HCT116 (cell line): ENCODE measurements at regions not wholly inside any gene's neighbourhood (a gene's known extent, or its start where the extent isn't known, plus 50 kb on each side); places are given as distances from the start of the nearest gene placed in this dataset.

ENCODE experiments used
- ATAC-seq: fragments of 200-7000 bp; cut with Tn5 transposase; 2 replicates; pipeline ENCODE4 v1.9.1; 2020; ENCODE audit warnings: mild to moderate bottlenecking, moderate library complexity
- BruUV-seq: library from RNA; stranded (reverse); fragments of 400-500 nt; replicated peaks from 2 replicates; lab custom pipeline; 2021; lab: Mats Ljungman, UMichigan
- CTCF ChIA-PET: fragments of 300-600 bp; sonication (Branson Sonifier 250); formaldehyde crosslinking; loops from one replicate; lab custom pipeline; 2021; ENCODE audit warnings: antibody characterized with exemption; lab: Charles Lee
- POLR2A ChIA-PET: fragments of 300-600, 350-600 bp; sonication (Branson Sonifier 250); formaldehyde crosslinking; loops from one replicate; lab custom pipeline; 2021; ENCODE audit warnings: antibody characterized with exemption; lab: Charles Lee
- RAD21 ChIA-PET, 2 experiments: fragments of 300-600 bp; sonication (Branson Sonifier 250); formaldehyde crosslinking; loops; one replicate each; lab custom pipeline; 2023; ENCODE audit warnings: low total read pairs in 2 of 2; ENCODE audit not compliant: uncharacterized antibody in 2 of 2, unreplicated experiment in 2 of 2, low non-redundant PET in 1 of 2; lab: Charles Lee
- DNase-seq: peaks from one replicate; pipeline ENCODE4 v3.0.0-alpha.2; 2010; ENCODE audit warnings: low read depth, low spot score
- H2AFZ ChIP-seq: fragments of 200-600 bp; shearing (Covaris generic), sonication (generic); 2 replicates; pipeline ENCODE4 v1.6.1; 2017; ENCODE audit warnings: low read depth, mixed run types, mixed read lengths, antibody characterized with exemption, low read length; ENCODE audit not compliant: poor library complexity, severe bottlenecking
- H3K27ac ChIP-seq: 2 replicates; pipeline ENCODE4 v1.5.1; 2012; ENCODE audit warnings: low read depth, low read length
- H3K27me3 ChIP-seq: fragments of 200-600 bp; sonication (generic); 2 replicates; pipeline ENCODE4 v1.6.1; 2016; ENCODE audit warnings: mixed run types, low read length, mixed read lengths; ENCODE audit not compliant: insufficient read depth
- H3K36me3 ChIP-seq, 2 experiments: fragments of 200-500 bp in 1 of 2; fragments of 200-600 bp in 1 of 2; sonication (Bioruptor generic) in 1 of 2; sonication (generic) in 1 of 2; 2 replicates each; pipeline versions ENCODE4 v1.5.1 to v1.6.1; 2014 to 2016; ENCODE audit warnings: low read length in 2 of 2, inconsistent platforms in 1 of 2, mixed read lengths in 1 of 2, mixed run types in 1 of 2; ENCODE audit not compliant: insufficient read depth in 2 of 2, control insufficient read depth in 1 of 2
- H3K4me1 ChIP-seq, 2 experiments: fragments of 200-600 bp in 1 of 2; sonication (generic) in 1 of 2; 2 replicates each; pipeline versions ENCODE4 v1.5.1 to v1.6.1; 2012 to 2017; ENCODE audit warnings: low read length in 2 of 2, inconsistent platforms in 1 of 2, mild to moderate bottlenecking in 1 of 2, mixed read lengths in 1 of 2, mixed run types in 1 of 2, moderate library complexity in 1 of 2; ENCODE audit not compliant: insufficient read depth in 2 of 2, control insufficient read depth in 1 of 2
- H3K4me2 ChIP-seq: fragments of 200-600 bp; sonication (generic); 2 replicates; pipeline ENCODE4 v1.6.1; 2017; ENCODE audit warnings: mixed run types, low read length, mixed read lengths
- H3K4me3 ChIP-seq, 2 experiments: fragments of 200-600 bp in 1 of 2; sonication (generic) in 1 of 2; replicated peaks in 1 of 2; 2 replicates each; pipeline ENCODE4 v1.5.1; 2011 to 2016; ENCODE audit warnings: low read length in 2 of 2, control low read depth in 1 of 2, low read depth in 1 of 2, mild to moderate bottlenecking in 1 of 2, mixed read lengths in 1 of 2, mixed run types in 1 of 2
- H3K79me2 ChIP-seq: fragments of 200-600 bp; sonication (generic); 2 replicates; pipeline ENCODE4 v1.6.1; 2017; ENCODE audit warnings: mild to moderate bottlenecking, mixed run types, low read length, moderate library complexity, mixed read lengths; ENCODE audit not compliant: insufficient read depth
- H3K9ac ChIP-seq: fragments of 200-600 bp; sonication (generic); 2 replicates; pipeline ENCODE4 v1.6.1; 2016; ENCODE audit warnings: low read length, mixed read lengths
- H3K9me2 ChIP-seq: fragments of 200-600 bp; sonication (generic), shearing (Covaris generic); 2 replicates; pipeline ENCODE4 v1.6.1; 2017; ENCODE audit warnings: mixed run types, mild to moderate bottlenecking, moderate library complexity; ENCODE audit not compliant: insufficient read depth
- H3K9me3 ChIP-seq, 2 experiments: fragments of 200-500 bp in 1 of 2; fragments of 200-600 bp in 1 of 2; sonication (Bioruptor generic) in 1 of 2; sonication (generic) in 1 of 2; 2 replicates each; pipeline ENCODE4 v1.6.1; 2014 to 2017; ENCODE audit warnings: low read length in 2 of 2, mixed read lengths in 2 of 2, inconsistent platforms in 1 of 2, low read depth in 1 of 2, mild to moderate bottlenecking in 1 of 2, mixed run types in 1 of 2, moderate library complexity in 1 of 2; ENCODE audit not compliant: control insufficient read depth in 1 of 2, insufficient read depth in 1 of 2
- H4K20me1 ChIP-seq: fragments of 200-600 bp; sonication (generic), shearing (Covaris generic); 2 replicates; pipeline ENCODE4 v1.6.1; 2017; ENCODE audit warnings: mixed run types, mild to moderate bottlenecking, moderate library complexity; ENCODE audit not compliant: insufficient read depth
- ATF3 ChIP-seq: IDR thresholded peaks from 2 replicates; pipeline ENCODE4 v1.6.1; 2012
- CBX3 ChIP-seq: IDR thresholded peaks from 2 replicates; pipeline ENCODE4 v1.6.1; 2012; ENCODE audit warnings: low read depth
- CTCF ChIP-seq, 3 experiments: fragments of 200-600 bp in 1 of 3; sonication (generic) in 1 of 3; IDR thresholded peaks in 2 of 3; conservative IDR thresholded peaks in 1 of 3; 2 replicates each; pipeline ENCODE4 v1.5.1; 2012 to 2017; ENCODE audit warnings: low read depth in 2 of 3, low read length in 2 of 3, antibody characterized with exemption in 1 of 3, borderline replicate concordance in 1 of 3, control low read depth in 1 of 3, mild to moderate bottlenecking in 1 of 3, mixed read lengths in 1 of 3, mixed run types in 1 of 3, moderate library complexity in 1 of 3; ENCODE audit not compliant: insufficient read depth in 1 of 3
- EGR1 ChIP-seq: IDR thresholded peaks from 2 replicates; pipeline ENCODE4 v1.6.1; 2012; ENCODE audit warnings: low read depth
- ELF1 ChIP-seq: IDR thresholded peaks from 2 replicates; pipeline ENCODE4 v1.6.1; 2012; ENCODE audit warnings: low read depth, borderline replicate concordance
- EZH2 ChIP-seq: fragments of 200-600 bp; sonication (generic); IDR thresholded peaks from 2 replicates; pipeline ENCODE4 v1.6.1; 2017; ENCODE audit warnings: antibody characterized with exemption, mixed run types
- FOSL1 ChIP-seq: IDR thresholded peaks from 2 replicates; pipeline ENCODE4 v1.6.1; 2012; ENCODE audit warnings: low read depth
- JUND ChIP-seq: IDR thresholded peaks from 2 replicates; pipeline ENCODE4 v1.6.1; 2012
- POLR2A ChIP-seq: IDR thresholded peaks from 2 replicates; pipeline ENCODE4 v1.7.0; 2011; ENCODE audit warnings: borderline replicate concordance; ENCODE audit not compliant: insufficient read depth, insufficient read length; ENCODE audit errors: extremely low read depth
- REST ChIP-seq: IDR thresholded peaks from 2 replicates; pipeline ENCODE4 v1.6.1; 2012; ENCODE audit warnings: low read depth
- SP1 ChIP-seq: IDR thresholded peaks from 2 replicates; pipeline ENCODE4 v1.6.1; 2012; ENCODE audit warnings: low read depth
- TCF7L2 ChIP-seq: IDR thresholded peaks from 2 replicates; pipeline ENCODE4 v1.7.0; 2011; ENCODE audit warnings: borderline replicate concordance, inconsistent platforms; ENCODE audit not compliant: insufficient read depth, insufficient read length; ENCODE audit errors: extremely low read depth
- YY1 ChIP-seq: IDR thresholded peaks from 2 replicates; pipeline ENCODE4 v1.6.1; 2011; ENCODE audit warnings: low read length, low read depth, moderate library complexity, mild to moderate bottlenecking; ENCODE audit not compliant: insufficient replicate concordance; ENCODE audit errors: extremely low read depth
- ZBTB33 ChIP-seq: IDR thresholded peaks from 2 replicates; pipeline ENCODE4 v1.6.1; 2011; ENCODE audit warnings: mild to moderate bottlenecking, low read length, moderate library complexity; ENCODE audit not compliant: insufficient replicate concordance; ENCODE audit errors: extremely low read depth
- ZFX ChIP-seq: fragments of 450-650 bp; IDR thresholded peaks from 2 replicates; pipeline ENCODE4 v1.6.1; 2017
- intact Hi-C: fragments of 100-400 bp; cut with micrococcal nuclease; formaldehyde crosslinking; loops from 2 replicates; pipeline ENCODE4 v1.10.0; 2022

GRCh38 chr5:159493696-159494095 lies 163.4 kb upstream of the IL12B start (continued):
- no peak for TF ChIP-seq JUND
- TF ChIP-seq CTCF (IDR thresholded peaks at IDR 0.05 in 2 of 3, conservative IDR thresholded peaks at IDR 0.05 in 1 of 3; ENCODE audit: borderline replicate concordance in 1 of 3, insufficient read depth in 1 of 3, low read depth in 2 of 3, low read length in 2 of 3), result no peak
- no peak for TF ChIP-seq FOSL1
- TF ChIP-seq SP1, result no peak
- TF ChIP-seq ZFX, result no peak

- TF ChIP-seq CBX3 (no peak), JUND (no peak), SP1 (no peak), ATF3 (no peak), EZH2 (no peak), ELF1 (no peak), EGR1 (no peak), ZBTB33 (no peak), REST (no peak), CTCF (IDR thresholded peaks at IDR 0.05 in 2 of 3, conservative IDR thresholded peaks at IDR 0.05 in 1 of 3; ENCODE audit: borderline replicate concordance in 1 of 3, insufficient read depth in 1 of 3, low read depth in 2 of 3, low read length in 2 of 3) (no peak), TCF7L2 (no peak), YY1 (no peak), POLR2A (no peak)
- Histone ChIP-seq H4K20me1 (no peaks in the 10 kb centered on the region), H3K27me3 (no peaks in the 10 kb centered on the region), H3K9ac (no peak overlapping the region), H2AFZ (no peak overlapping the region), H3K9me2 (no peaks in the 10 kb centered on the region), H3K4me3 (no peak overlapping the region), H3K4me1 (no peaks in the 10 kb centered on the region), H3K4me2 (no peak overlapping the region), H3K27ac (no peak overlapping the region), H3K36me3 (no peaks in the 10 kb centered on the region), H3K9me3 (no peaks in the 10 kb centered on the region), H3K79me2 (no peaks in the 10 kb centered on the region)
- BruUV-seq, result no TSS peak
- CTCF ChIA-PET, result no interaction called here
- RAD21 ChIA-PET, result no interaction called here
- intact Hi-C loops, result no loop called here
- POLR2A ChIA-PET, result no interaction called here
- ATAC-seq (no peak), DNase-seq (no peak)
Observed at GRCh38 chr5:159496773-159497172, 166.5 kb upstream of the IL12B start.
